ENCODE measurements at regions not wholly inside any gene's neighbourhood (a gene's known extent, or its start where the extent isn't known, plus 50 kb on each side); places are given as distances from the start of the nearest gene placed in this dataset.

GRCh38 chr10:84994722-84995121, 666.3 kb downstream of the CCSER2 start:
- Histone ChIP-seq H3F3A (ENCODE audit: insufficient read depth) (no peaks in the 10 kb centered on the region), H3K79me2 (ENCODE audit: insufficient read depth, low read length) (no peaks in the 10 kb centered on the region), H3K9me2 (replicated peaks; ENCODE audit: insufficient read depth, low read length) (no peaks in the 10 kb centered on the region), H3K9me3 (ENCODE audit: insufficient read depth, low read length) (no peaks in the 10 kb centered on the region), H3K36me3 (ENCODE audit: low read length) (no peaks in the 10 kb centered on the region), H3K4me2 (ENCODE audit: low read depth, low read length, poor library complexity, severe bottlenecking) (no peak overlapping the region), H3K4me3 (ENCODE audit: insufficient read depth, low read length, poor library complexity, severe bottlenecking) (no peak overlapping the region), H3K27me3 (ENCODE audit: low read length) (no peaks in the 10 kb centered on the region), H2AFZ (ENCODE audit: low read depth, low read length, severe bottlenecking) (no peak overlapping the region), H3K9ac (ENCODE audit: low read length) (no peak overlapping the region), H3K27ac (ENCODE audit: low read depth, low read length) (no peak overlapping the region), H4K20me1 (ENCODE audit: low read depth, low read length) (no peaks in the 10 kb centered on the region)
- TF ChIP-seq EZH2phosphoT487 (conservative IDR thresholded peaks at IDR 0.05; ENCODE audit: low read length) (no peak), CTCF (IDR thresholded peaks at IDR 0.05; ENCODE audit: insufficient read depth, low read length, poor library complexity, severe bottlenecking) (no peak)

- Histone ChIP-seq H3K36me3 (ENCODE audit: low read length) (no peaks in the 10 kb centered on the region), H3K9ac (ENCODE audit: low read length) (no peak overlapping the region), H4K20me1 (ENCODE audit: low read depth, low read length) (no peaks in the 10 kb centered on the region), H3K79me2 (ENCODE audit: insufficient read depth, low read length) (no peaks in the 10 kb centered on the region), H3K4me3 (ENCODE audit: insufficient read depth, low read length, poor library complexity, severe bottlenecking) (no peak overlapping the region), H3K9me3 (ENCODE audit: insufficient read depth, low read length) (no peaks in the 10 kb centered on the region), H3K27ac (ENCODE audit: low read depth, low read length) (no peak overlapping the region), H3K27me3 (ENCODE audit: low read length) (no peaks in the 10 kb centered on the region), H3K9me2 (replicated peaks; ENCODE audit: insufficient read depth, low read length) (no peaks in the 10 kb centered on the region), H3F3A (ENCODE audit: insufficient read depth) (no peaks in the 10 kb centered on the region), H2AFZ (ENCODE audit: low read depth, low read length, severe bottlenecking) (no peak overlapping the region), H3K4me2 (ENCODE audit: low read depth, low read length, poor library complexity, severe bottlenecking) (no peak overlapping the region)
- TF ChIP-seq CTCF (IDR thresholded peaks at IDR 0.05; ENCODE audit: insufficient read depth, low read length, poor library complexity, severe bottlenecking) (no peak), EZH2phosphoT487 (conservative IDR thresholded peaks at IDR 0.05; ENCODE audit: low read length) (no peak)
Measured at GRCh38 chr10:84996580-84996979, 668.2 kb downstream of the CCSER2 start.

GRCh38 chr10:84997870-84998269, 669.5 kb downstream of the CCSER2 start:
- no peak overlapping the region for H3K4me2 ChIP-seq (ENCODE audit: low read depth, low read length, poor library complexity, severe bottlenecking)
- no peak overlapping the region for H2AFZ ChIP-seq (ENCODE audit: low read depth, low read length, severe bottlenecking)
- no peak overlapping the region for H3K9ac ChIP-seq (ENCODE audit: low read length)
- TF ChIP-seq CTCF (IDR thresholded peaks at IDR 0.05; ENCODE audit: insufficient read depth, low read length, poor library complexity, severe bottlenecking) (no peak), EZH2phosphoT487 (conservative IDR thresholded peaks at IDR 0.05; ENCODE audit: low read length) (no peak)
- no peaks in the 10 kb centered on the region for H3K9me3 ChIP-seq (ENCODE audit: insufficient read depth, low read length)
- H3K27ac ChIP-seq (ENCODE audit: low read depth, low read length), result no peak overlapping the region
- H3K4me3 ChIP-seq (ENCODE audit: insufficient read depth, low read length, poor library complexity, severe bottlenecking), result no peak overlapping the region
- H3K36me3 ChIP-seq (ENCODE audit: low read length), result no peaks in the 10 kb centered on the region
- H3K27me3 ChIP-seq (ENCODE audit: low read length), result no peaks in the 10 kb centered on the region
- H3K9me2 ChIP-seq (replicated peaks; ENCODE audit: insufficient read depth, low read length), result no peaks in the 10 kb centered on the region
- no peaks in the 10 kb centered on the region for H3K79me2 ChIP-seq (ENCODE audit: insufficient read depth, low read length)
- H4K20me1 ChIP-seq (ENCODE audit: low read depth, low read length), result no peaks in the 10 kb centered on the region
- H3F3A ChIP-seq (ENCODE audit: insufficient read depth), result no peaks in the 10 kb centered on the region
